ENCODE measurements at regions not wholly inside any gene's neighbourhood (a gene's known extent, or its start where the extent isn't known, plus 50 kb on each side); places are given as distances from the start of the nearest gene placed in this dataset.

GRCh38 chr2:104388296-104388695, 465.6 kb upstream of the POU3F3 start:
- no peak overlapping the region for H3K9ac ChIP-seq (ENCODE audit: extremely low read depth, insufficient read length, low read length)
- peaks cover 3 to 5% of the 10 kb centered on the region in 2 experiments; a peak in 3 of 4 replicates for H3K4me1 Mint-ChIP-seq
- H3K79me1 ChIP-seq (ENCODE audit: insufficient read depth, low read depth, low read length, poor library complexity, severe bottlenecking): no peaks in the 10 kb centered on the region
- no peak overlapping the region for H2BK12ac ChIP-seq (ENCODE audit: insufficient read length, low read depth, low read length)
- H3K23ac ChIP-seq (ENCODE audit: insufficient read length, low read depth, low read length): no peak overlapping the region
- no peak overlapping the region for H3K27ac ChIP-seq (ENCODE audit: insufficient read length, low read depth, low read length)
- no peak overlapping the region for H3K56ac ChIP-seq (ENCODE audit: insufficient read length, low read depth, low read length)
- no peak overlapping the region for H4K5ac ChIP-seq (ENCODE audit: insufficient read length, low read depth, low read length)
- H3K4ac ChIP-seq (ENCODE audit: low read depth, low read length): no peak overlapping the region
- no peak overlapping the region for H3K4me3 Mint-ChIP-seq
- H3K79me2 ChIP-seq (ENCODE audit: insufficient read depth, low read length): no peaks in the 10 kb centered on the region
- TF ChIP-seq, protein P1, sequence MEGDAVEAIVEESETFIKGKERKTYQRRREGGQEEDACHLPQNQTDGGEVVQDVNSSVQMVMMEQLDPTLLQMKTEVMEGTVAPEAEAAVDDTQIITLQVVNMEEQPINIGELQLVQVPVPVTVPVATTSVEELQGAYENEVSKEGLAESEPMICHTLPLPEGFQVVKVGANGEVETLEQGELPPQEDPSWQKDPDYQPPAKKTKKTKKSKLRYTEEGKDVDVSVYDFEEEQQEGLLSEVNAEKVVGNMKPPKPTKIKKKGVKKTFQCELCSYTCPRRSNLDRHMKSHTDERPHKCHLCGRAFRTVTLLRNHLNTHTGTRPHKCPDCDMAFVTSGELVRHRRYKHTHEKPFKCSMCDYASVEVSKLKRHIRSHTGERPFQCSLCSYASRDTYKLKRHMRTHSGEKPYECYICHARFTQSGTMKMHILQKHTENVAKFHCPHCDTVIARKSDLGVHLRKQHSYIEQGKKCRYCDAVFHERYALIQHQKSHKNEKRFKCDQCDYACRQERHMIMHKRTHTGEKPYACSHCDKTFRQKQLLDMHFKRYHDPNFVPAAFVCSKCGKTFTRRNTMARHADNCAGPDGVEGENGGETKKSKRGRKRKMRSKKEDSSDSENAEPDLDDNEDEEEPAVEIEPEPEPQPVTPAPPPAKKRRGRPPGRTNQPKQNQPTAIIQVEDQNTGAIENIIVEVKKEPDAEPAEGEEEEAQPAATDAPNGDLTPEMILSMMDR (conservative IDR thresholded peaks at IDR 0.05): no peak
- H4K20me1 ChIP-seq (ENCODE audit: control insufficient read depth, insufficient read depth, insufficient read length): no peaks in the 10 kb centered on the region
- peaks cover 5 to 9% of the 10 kb centered on the region in 2 experiments for H3K9me3 Mint-ChIP-seq
- no peaks in the 10 kb centered on the region for H3K4me1 ChIP-seq (ENCODE audit: insufficient read depth, low read length)
- H4K91ac ChIP-seq (ENCODE audit: insufficient read length, low read depth, low read length): no peak overlapping the region
- H3K27me3 ChIP-seq (ENCODE audit: insufficient read depth, low read length): no peaks in the 10 kb centered on the region
- H3K36me3 Mint-ChIP-seq (ENCODE audit: insufficient read depth in 1 of 3, low read depth in 3 of 3): peaks cover 0 to 3% (median 2%) of the 10 kb centered on the region in 3 experiments; a peak in 2 of 7 replicates
- H4K8ac ChIP-seq (replicated peaks; ENCODE audit: insufficient read length, low read depth, low read length): no peak overlapping the region
- no peak overlapping the region for H2BK20ac ChIP-seq (ENCODE audit: low read depth, low read length, poor library complexity, severe bottlenecking)
- no peak overlapping the region for H2AK5ac ChIP-seq (ENCODE audit: insufficient read length, low read length)
- no peaks in the 10 kb centered on the region for H3K23me2 ChIP-seq (ENCODE audit: insufficient read length, low read depth, low read length, poor library complexity, severe bottlenecking)
- H2BK120ac ChIP-seq (ENCODE audit: low read depth, low read length, poor library complexity, severe bottlenecking): no peak overlapping the region
- H3K18ac ChIP-seq (ENCODE audit: insufficient read length, low read depth, low read length): no peak overlapping the region
- H3T11ph ChIP-seq (ENCODE audit: low read length): no peak overlapping the region
- H2BK15ac ChIP-seq (ENCODE audit: low read depth, low read length): no peak overlapping the region
- H3K14ac ChIP-seq (ENCODE audit: insufficient read depth, low read length): no peak overlapping the region
- H3K4me2 ChIP-seq (ENCODE audit: insufficient read depth, insufficient read length, low read length): no peak overlapping the region
- no peaks in the 10 kb centered on the region for H3K9me3 ChIP-seq (ENCODE audit: control insufficient read depth, low read depth, low read length)
- no peak overlapping the region for H2BK5ac ChIP-seq (ENCODE audit: insufficient read length, low read length)
- H3K27ac Mint-ChIP-seq: no peak overlapping the region
- WGBS (ENCODE audit: extremely low coverage, insufficient read length, low lambda C conversion rate): no CpG with 5 or more reads among the region's 2 CpGs
- DNase-seq: no peak
- no peak overlapping the region for H2AFZ ChIP-seq (ENCODE audit: low read length)
- peaks cover 2% of the 10 kb centered on the region for H3K27me3 Mint-ChIP-seq (ENCODE audit: low read depth)

All from H9 (cell line).